ENCODE measurements at regions not wholly inside any gene's neighbourhood (a gene's known extent, or its start where the extent isn't known, plus 50 kb on each side); places are given as distances from the start of the nearest gene placed in this dataset.

DNA sequence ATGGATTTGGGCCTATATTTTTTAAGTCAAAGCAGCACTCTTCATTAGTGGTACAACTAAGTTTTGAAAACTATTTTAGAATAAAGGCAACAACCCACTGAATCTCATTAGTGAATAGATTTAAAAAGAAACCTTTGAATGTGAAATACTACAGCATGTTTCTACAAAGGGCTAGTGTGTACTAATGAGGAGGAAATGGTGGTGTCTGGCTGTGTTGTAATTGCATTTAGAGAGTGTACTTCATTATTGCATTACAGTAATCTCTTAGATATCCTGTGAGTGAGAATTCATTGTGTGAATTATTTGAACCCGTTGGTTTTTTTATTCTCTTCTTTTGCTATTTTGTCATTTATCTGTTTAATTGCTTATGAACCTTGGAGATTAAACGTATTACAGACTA lies 575.4 kb upstream of the FAM98A start:
- H3K9me3 ChIP-seq (ENCODE audit: low read length) = no peaks in the 10 kb centered on the region
- no peak overlapping the region for H2AFZ ChIP-seq (ENCODE audit: low read depth, low read length)
- TF ChIP-seq RAD21 (conservative IDR thresholded peaks at IDR 0.05) = no peak
- TF ChIP-seq SMC3 (conservative IDR thresholded peaks at IDR 0.05; ENCODE audit: poor library complexity) = no peak
- no peak for TF ChIP-seq EZH2 (IDR thresholded peaks at IDR 0.05; ENCODE audit: borderline replicate concordance, insufficient read depth, low read length, poor library complexity, severe bottlenecking)
- no peak for TF ChIP-seq TAF1 (IDR thresholded peaks at IDR 0.05; ENCODE audit: low read depth)
- no peak for TF ChIP-seq MXI1 (conservative IDR thresholded peaks at IDR 0.05; ENCODE audit: poor library complexity, severe bottlenecking)
- TF ChIP-seq REST (IDR thresholded peaks at IDR 0.05; ENCODE audit: borderline replicate concordance) = no peak
- TF ChIP-seq EP300 (conservative IDR thresholded peaks at IDR 0.05; ENCODE audit: poor library complexity, severe bottlenecking) = no peak
- no peak for TF ChIP-seq CTCF (IDR thresholded peaks at IDR 0.05; ENCODE audit: poor library complexity, severe bottlenecking)
- no peak for TF ChIP-seq POLR2AphosphoS5 (IDR thresholded peaks at IDR 0.05)

GRCh38 chr2:34162231-34162630 lies 563.1 kb upstream of the FAM98A start:
- H3K27me3 ChIP-seq (ENCODE audit: insufficient read depth, low read depth, low read length) = no peaks in the 10 kb centered on the region
- TF ChIP-seq POLR2AphosphoS5 (IDR thresholded peaks at IDR 0.05) = no peak
- TF ChIP-seq RAD21 (conservative IDR thresholded peaks at IDR 0.05) = no peak
- no peak for TF ChIP-seq SMC3 (conservative IDR thresholded peaks at IDR 0.05; ENCODE audit: poor library complexity)
- TF ChIP-seq EZH2 (IDR thresholded peaks at IDR 0.05; ENCODE audit: borderline replicate concordance, insufficient read depth, low read length, poor library complexity, severe bottlenecking) = no peak
- TF ChIP-seq TAF1 (IDR thresholded peaks at IDR 0.05; ENCODE audit: low read depth) = no peak
- TF ChIP-seq EP300 (conservative IDR thresholded peaks at IDR 0.05; ENCODE audit: poor library complexity, severe bottlenecking) = no peak
- TF ChIP-seq CTCF (IDR thresholded peaks at IDR 0.05; ENCODE audit: poor library complexity, severe bottlenecking) = no peak
- no peak for TF ChIP-seq REST (IDR thresholded peaks at IDR 0.05; ENCODE audit: borderline replicate concordance)
- no peak for TF ChIP-seq MXI1 (conservative IDR thresholded peaks at IDR 0.05; ENCODE audit: poor library complexity, severe bottlenecking)

More for the DNA sequence above, 575.4 kb upstream of the FAM98A start:
- Histone ChIP-seq H3F3A (ENCODE audit: insufficient read depth, low read length, poor library complexity, severe bottlenecking) (no peaks in the 10 kb centered on the region), H3K4me3 (ENCODE audit: low read length) (no peak overlapping the region), H3K27me3 (ENCODE audit: insufficient read depth, low read depth, low read length) (no peaks in the 10 kb centered on the region), H3K79me2 (replicated peaks; ENCODE audit: insufficient read depth, low read length) (no peaks in the 10 kb centered on the region), H3K36me3 (ENCODE audit: insufficient read depth, low read length) (no peaks in the 10 kb centered on the region), H4K20me1 (ENCODE audit: insufficient read depth) (no peaks in the 10 kb centered on the region), H3K4me2 (ENCODE audit: low read length) (no peak overlapping the region), H3K27ac (ENCODE audit: low read length) (no peak overlapping the region), H3K9me2 (ENCODE audit: insufficient read depth, low read length) (no peaks in the 10 kb centered on the region), H3K9ac (ENCODE audit: low read length) (no peak overlapping the region)

More at GRCh38 chr2:34162231-34162630, 563.1 kb upstream of the FAM98A start:
- no peak overlapping the region for H3K9ac ChIP-seq (ENCODE audit: low read length)
- peak overlapping the region; percentile 29 for H3K27ac ChIP-seq (ENCODE audit: low read length)
- no peaks in the 10 kb centered on the region for H3K9me3 ChIP-seq (ENCODE audit: low read length)
- H2AFZ ChIP-seq (ENCODE audit: low read depth, low read length) = no peak overlapping the region
- no peaks in the 10 kb centered on the region for H3K79me2 ChIP-seq (replicated peaks; ENCODE audit: insufficient read depth, low read length)
- no peaks in the 10 kb centered on the region for H3K36me3 ChIP-seq (ENCODE audit: insufficient read depth, low read length)
- H3F3A ChIP-seq (ENCODE audit: insufficient read depth, low read length, poor library complexity, severe bottlenecking) = no peaks in the 10 kb centered on the region
- no peaks in the 10 kb centered on the region for H3K9me2 ChIP-seq (ENCODE audit: insufficient read depth, low read length)
- no peaks in the 10 kb centered on the region for H4K20me1 ChIP-seq (ENCODE audit: insufficient read depth)
- no peak overlapping the region for H3K4me2 ChIP-seq (ENCODE audit: low read length)
- no peak overlapping the region for H3K4me3 ChIP-seq (ENCODE audit: low read length)
